HEK293 (cell line): ENCODE measurements at regions not wholly inside any gene's neighbourhood (a gene's known extent, or its start where the extent isn't known, plus 50 kb on each side); places are given as distances from the start of the nearest gene placed in this dataset.
A peak's percentile ranks its signal among the peaks of the same experiment; 100 is the strongest.

Experiments
- CTCF ChIA-PET: fragments of 350-600 bp; formaldehyde crosslinking; extraction: SDS; loops from one replicate; lab custom pipeline; 2021; ENCODE audit warnings: antibody characterized with exemption; lab: Yijun Ruan, JAX
- POLR2A ChIA-PET: fragments of 300-600 bp; formaldehyde crosslinking; extraction: SDS; loops from one replicate; lab custom pipeline; 2020; ENCODE audit warnings: antibody characterized with exemption, inconsistent platforms; lab: Yijun Ruan, JAX
- H3K27ac ChIP-seq: fragments of 200-500 bp; sonication (Bioruptor generic); 2 replicates; pipeline ENCODE4 v1.5.1; 2014; ENCODE audit warnings: low read depth, low read length, control low read depth, inconsistent platforms; ENCODE audit errors: extremely low read depth
- H3K36me3 ChIP-seq, 2 experiments: fragments of 200-500 bp in 1 of 2; sonication (Bioruptor generic) in 1 of 2; 1 replicate in 1 of 2; 2 replicates in 1 of 2; pipeline ENCODE4 v1.5.1; 2014 to 2017; ENCODE audit warnings: inconsistent platforms in 2 of 2, low read length in 2 of 2; ENCODE audit not compliant: control insufficient read depth in 2 of 2, insufficient read depth in 1 of 2
- H3K4me1 ChIP-seq: fragments of 200-500 bp; sonication (Bioruptor generic); 2 replicates; pipeline ENCODE4 v1.5.1; 2014; ENCODE audit warnings: mild to moderate bottlenecking, low read length, inconsistent platforms; ENCODE audit not compliant: control insufficient read depth, insufficient read depth
- H3K4me3 ChIP-seq: 2 replicates; pipeline ENCODE4 v1.5.1; 2011; ENCODE audit warnings: low read depth, mild to moderate bottlenecking, control low read depth, low read length, moderate library complexity
- H3K9me3 ChIP-seq: fragments of 200-500 bp; sonication (Bioruptor generic); 2 replicates; pipeline ENCODE4 v1.5.1; 2014; ENCODE audit warnings: low read depth, low read length, inconsistent platforms; ENCODE audit not compliant: control insufficient read depth, insufficient read depth
- BCL11B ChIP-seq: fragments of 450-650 bp; formaldehyde crosslinking; IDR thresholded peaks from 2 replicates; pipeline ENCODE4 v1.5.1; 2016; ENCODE audit warnings: low read depth, missing biosample characterization, missing genetic modification characterization
- EGR2 ChIP-seq: fragments of 450-650 bp; formaldehyde crosslinking; IDR thresholded peaks from 2 replicates; pipeline ENCODE4 v1.5.1; 2016; ENCODE audit warnings: low read depth, missing biosample characterization, missing genetic modification characterization
- GLI4 ChIP-seq: fragments of 450-650 bp; formaldehyde crosslinking; IDR thresholded peaks from 2 replicates; pipeline ENCODE4 v1.5.1; 2016; ENCODE audit warnings: missing biosample characterization, missing genetic modification characterization
- HOXA7 ChIP-seq: sonication (generic); formaldehyde crosslinking; IDR thresholded peaks from 2 replicates; pipeline ENCODE4 v1.8.1; 2022; ENCODE audit warnings: missing genetic modification reagents, borderline replicate concordance
- KLF16 ChIP-seq: fragments of 450-650 bp; formaldehyde crosslinking; IDR thresholded peaks from 2 replicates; pipeline ENCODE4 v1.5.1; 2017; ENCODE audit warnings: missing biosample characterization, missing genetic modification characterization
- KLF8 ChIP-seq: fragments of 450-650 bp; formaldehyde crosslinking; IDR thresholded peaks from 2 replicates; pipeline ENCODE4 v1.5.1; 2016; ENCODE audit warnings: missing biosample characterization, missing genetic modification characterization
- PRDM1 ChIP-seq: fragments of 450-650 bp; formaldehyde crosslinking; IDR thresholded peaks from 2 replicates; pipeline ENCODE4; 2016; ENCODE audit warnings: missing biosample characterization, missing genetic modification characterization
- ZFHX2 ChIP-seq: fragments of 450-650 bp; formaldehyde crosslinking; conservative IDR thresholded peaks from 2 replicates; pipeline ENCODE4 v1.5.1; 2016; ENCODE audit warnings: missing biosample characterization, missing genetic modification characterization
- ZIC2 ChIP-seq: fragments of 450-650 bp; formaldehyde crosslinking; IDR thresholded peaks from 2 replicates; pipeline ENCODE4 v1.5.1; 2016; ENCODE audit warnings: missing biosample characterization, missing genetic modification characterization
- ZNF112 ChIP-seq: fragments of 450-650 bp; formaldehyde crosslinking; IDR thresholded peaks from 2 replicates; pipeline ENCODE4 v1.5.0; 2017; ENCODE audit warnings: missing biosample characterization, missing genetic modification characterization
- ZNF138 ChIP-seq: fragments of 450-650 bp; formaldehyde crosslinking; IDR thresholded peaks from 2 replicates; pipeline ENCODE4 v1.5.1; 2016; ENCODE audit warnings: missing biosample characterization, missing genetic modification characterization, borderline replicate concordance
- ZNF146 ChIP-seq: fragments of 450-650 bp; formaldehyde crosslinking; IDR thresholded peaks from 2 replicates; pipeline ENCODE4 v1.5.1; 2016; ENCODE audit warnings: missing biosample characterization, missing genetic modification characterization
- ZNF169 ChIP-seq: fragments of 450-650 bp; formaldehyde crosslinking; IDR thresholded peaks from 2 replicates; pipeline ENCODE4 v1.5.1; 2016; ENCODE audit warnings: missing biosample characterization, missing genetic modification characterization
- ZNF433 ChIP-seq: fragments of 450-650 bp; formaldehyde crosslinking; IDR thresholded peaks from 2 replicates; pipeline ENCODE4 v1.5.1; 2016; ENCODE audit warnings: missing biosample characterization, missing genetic modification characterization, low read depth
- ZNF529 ChIP-seq: fragments of 450-650 bp; formaldehyde crosslinking; IDR thresholded peaks from 2 replicates; pipeline ENCODE4 v1.5.1; 2017; ENCODE audit warnings: missing genetic modification characterization, missing biosample characterization; ENCODE audit not compliant: insufficient replicate concordance
- ZNF549 ChIP-seq: fragments of 450-650 bp; IDR thresholded peaks from 2 replicates; pipeline ENCODE4 v1.5.1; 2018; ENCODE audit warnings: missing biosample characterization, missing genetic modification characterization, mild to moderate bottlenecking, inconsistent platforms, moderate library complexity
- ZNF626 ChIP-seq: fragments of 450-650 bp; sonication (Bioruptor Pico); formaldehyde crosslinking; IDR thresholded peaks from 2 replicates; pipeline ENCODE4 v1.5.1; 2018; ENCODE audit warnings: missing biosample characterization, missing genetic modification characterization, inconsistent platforms
- ZNF629 ChIP-seq: fragments of 450-650 bp; formaldehyde crosslinking; IDR thresholded peaks from 2 replicates; pipeline ENCODE4 v1.5.1; 2017; ENCODE audit warnings: missing biosample characterization, missing genetic modification characterization
- ZNF664 ChIP-seq: fragments of 450-650 bp; formaldehyde crosslinking; IDR thresholded peaks from 2 replicates; pipeline ENCODE4 v1.5.1; 2016; ENCODE audit warnings: missing biosample characterization, missing genetic modification characterization
- TF ChIP-seq, protein P1 (sequence below): fragments of 450-650 bp; formaldehyde crosslinking; IDR thresholded peaks from 2 replicates; pipeline ENCODE4 v1.5.1; 2016; ENCODE audit warnings: missing biosample characterization, missing genetic modification characterization
- TF ChIP-seq, protein P2 (sequence below): fragments of 450-650 bp; formaldehyde crosslinking; IDR thresholded peaks from 2 replicates; pipeline ENCODE4 v1.5.1; 2016; ENCODE audit warnings: missing biosample characterization, missing genetic modification characterization
- TF ChIP-seq, protein P3 (sequence below): fragments of 450-650 bp; formaldehyde crosslinking; IDR thresholded peaks from 2 replicates; pipeline ENCODE4 v1.5.1; 2016; ENCODE audit warnings: missing biosample characterization, missing genetic modification characterization

DNA sequence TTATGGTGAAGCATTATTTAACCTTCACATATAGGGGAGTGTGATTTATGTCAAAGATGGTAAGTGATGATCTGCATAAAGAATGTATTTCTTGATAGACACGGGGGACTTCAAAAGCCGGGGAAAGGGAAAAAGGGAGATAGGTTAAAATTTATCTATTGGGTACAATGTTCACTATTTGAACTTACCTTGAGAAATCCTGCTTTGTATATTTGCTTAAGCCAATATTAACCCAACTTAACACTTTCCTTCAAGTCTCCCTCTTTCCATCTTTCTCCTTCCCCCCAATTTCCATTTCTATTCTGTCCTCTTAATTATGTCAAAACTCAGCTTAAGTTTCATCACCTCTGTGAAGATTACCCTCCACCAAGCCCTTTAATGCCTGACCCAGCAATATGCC, 149.0 kb upstream of the ANK2 start (continued):
- no peak for TF ChIP-seq BCL11B (tag by site-specific recombination)
- TF ChIP-seq KLF16 (tag by site-specific recombination) = no peak
- TF ChIP-seq ZNF664 (tag by site-specific recombination) = no peak
- TF ChIP-seq PRDM1 (tag by site-specific recombination) = no peak
- no peak for TF ChIP-seq ZNF629 (tag by site-specific recombination)
- no peak for TF ChIP-seq HOXA7 (CRISPR knock-in tag)
- TF ChIP-seq, protein P1, sequence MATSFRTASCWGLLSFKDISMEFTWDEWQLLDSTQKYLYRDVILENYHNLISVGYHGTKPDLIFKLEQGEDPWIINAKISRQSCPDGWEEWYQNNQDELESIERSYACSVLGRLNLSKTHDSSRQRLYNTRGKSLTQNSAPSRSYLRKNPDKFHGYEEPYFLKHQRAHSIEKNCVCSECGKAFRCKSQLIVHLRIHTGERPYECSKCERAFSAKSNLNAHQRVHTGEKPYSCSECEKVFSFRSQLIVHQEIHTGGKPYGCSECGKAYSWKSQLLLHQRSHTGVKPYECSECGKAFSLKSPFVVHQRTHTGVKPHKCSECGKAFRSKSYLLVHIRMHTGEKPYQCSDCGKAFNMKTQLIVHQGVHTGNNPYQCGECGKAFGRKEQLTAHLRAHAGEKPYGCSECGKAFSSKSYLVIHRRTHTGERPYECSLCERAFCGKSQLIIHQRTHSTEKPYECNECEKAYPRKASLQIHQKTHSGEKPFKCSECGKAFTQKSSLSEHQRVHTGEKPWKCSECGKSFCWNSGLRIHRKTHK (tag by site-specific recombination) = no peak
- no peak for TF ChIP-seq ZNF146 (tag by site-specific recombination)
- TF ChIP-seq GLI4 (tag by site-specific recombination) = no peak

- no peak overlapping the region for H3K27ac ChIP-seq
- ChIA-PET CTCF (interaction anchor here (0.6 kb wide), 1 partner anchor 12 kb away, joined by 3 read pairs; no protein-coding TSS in a partner anchor), POLR2A (no interaction called here)
- H3K4me1 ChIP-seq = no peaks in the 10 kb centered on the region
- H3K36me3 ChIP-seq = no peaks in the 10 kb centered on the region
- TF ChIP-seq ZNF626 (tag by site-specific recombination) (no peak), ZNF433 (no peak), KLF8 (no peak)
- no peak overlapping the region for H3K4me3 ChIP-seq
- no peaks in the 10 kb centered on the region for H3K9me3 ChIP-seq
These were observed 147.5 kb upstream of the ANK2 start for GRCh38 chr4:112901962-112902411.

DNA sequence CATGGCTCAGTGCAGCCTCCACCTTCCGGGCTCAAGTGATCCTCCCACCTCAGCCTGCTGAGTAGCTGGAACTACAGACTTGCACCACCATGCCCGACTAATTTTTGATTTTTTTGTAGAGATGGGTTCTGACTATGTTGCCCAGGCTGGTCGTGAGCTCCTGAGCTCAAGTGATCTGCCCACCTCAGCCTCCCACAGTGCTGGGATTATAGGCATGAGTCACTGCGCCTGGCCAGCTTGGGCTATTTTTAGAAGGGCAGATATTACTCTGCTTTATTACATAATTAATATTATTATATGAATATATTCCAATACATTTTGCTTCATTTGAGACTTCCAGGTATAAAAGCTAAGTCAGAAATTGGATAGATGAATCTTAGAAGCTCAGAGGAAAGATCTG, 143.7 kb upstream of the ANK2 start:
- H3K4me1 ChIP-seq = no peaks in the 10 kb centered on the region
- no peaks in the 10 kb centered on the region for H3K9me3 ChIP-seq
- H3K27ac ChIP-seq = no peak overlapping the region
- ChIA-PET POLR2A (no interaction called here), CTCF (interaction anchor here (0.5 to 1.2 kb wide), 2 partner anchors 9 to 302 kb away, joined by 4 to 5 read pairs; no protein-coding TSS in a partner anchor)
- no peak for TF ChIP-seq ZNF138 (tag by site-specific recombination)
- TF ChIP-seq EGR2 (tag by site-specific recombination) = peak; percentile 17; the same call in 1 of the 2 replicates
- no peak for TF ChIP-seq ZNF529 (tag by site-specific recombination)
- TF ChIP-seq, protein P2, sequence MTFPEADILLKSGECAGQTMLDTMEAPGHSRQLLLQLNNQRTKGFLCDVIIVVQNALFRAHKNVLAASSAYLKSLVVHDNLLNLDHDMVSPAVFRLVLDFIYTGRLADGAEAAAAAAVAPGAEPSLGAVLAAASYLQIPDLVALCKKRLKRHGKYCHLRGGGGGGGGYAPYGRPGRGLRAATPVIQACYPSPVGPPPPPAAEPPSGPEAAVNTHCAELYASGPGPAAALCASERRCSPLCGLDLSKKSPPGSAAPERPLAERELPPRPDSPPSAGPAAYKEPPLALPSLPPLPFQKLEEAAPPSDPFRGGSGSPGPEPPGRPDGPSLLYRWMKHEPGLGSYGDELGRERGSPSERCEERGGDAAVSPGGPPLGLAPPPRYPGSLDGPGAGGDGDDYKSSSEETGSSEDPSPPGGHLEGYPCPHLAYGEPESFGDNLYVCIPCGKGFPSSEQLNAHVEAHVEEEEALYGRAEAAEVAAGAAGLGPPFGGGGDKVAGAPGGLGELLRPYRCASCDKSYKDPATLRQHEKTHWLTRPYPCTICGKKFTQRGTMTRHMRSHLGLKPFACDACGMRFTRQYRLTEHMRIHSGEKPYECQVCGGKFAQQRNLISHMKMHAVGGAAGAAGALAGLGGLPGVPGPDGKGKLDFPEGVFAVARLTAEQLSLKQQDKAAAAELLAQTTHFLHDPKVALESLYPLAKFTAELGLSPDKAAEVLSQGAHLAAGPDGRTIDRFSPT (tag by site-specific recombination) = 0 out of 2 replicates have a peak, but pooled peaks have one; percentile 15
- peak; percentile 74 for TF ChIP-seq ZFHX2
- H3K36me3 ChIP-seq = no peaks in the 10 kb centered on the region
- no peak overlapping the region for H3K4me3 ChIP-seq

DNA sequence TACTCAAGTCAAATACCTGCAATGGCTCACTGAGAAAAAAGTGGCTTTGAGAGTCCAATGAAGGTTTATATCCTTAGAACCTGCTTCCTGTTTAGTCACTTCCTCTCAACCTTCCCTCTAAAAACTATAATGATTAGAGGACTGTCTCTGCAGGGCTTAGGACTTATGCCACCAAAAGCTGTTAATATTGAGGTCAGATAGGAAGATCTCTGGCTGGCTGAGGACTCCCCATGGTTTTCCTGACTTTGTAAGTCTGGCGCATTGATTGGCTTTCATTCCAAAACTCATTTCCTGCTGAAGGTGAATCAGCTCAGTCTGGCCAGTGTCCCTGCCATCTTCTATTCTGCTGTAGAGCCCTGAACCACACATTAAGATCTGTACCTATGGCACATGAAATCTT, 140.9 kb upstream of the ANK2 start:
- Histone ChIP-seq H3K4me3 (no peak overlapping the region), H3K27ac (no peak overlapping the region), H3K9me3 (no peaks in the 10 kb centered on the region), H3K36me3 (no peaks in the 10 kb centered on the region), H3K4me1 (no peaks in the 10 kb centered on the region)
- POLR2A ChIA-PET = no interaction called here
- CTCF ChIA-PET = no interaction called here
- TF ChIP-seq ZIC2 (tag by site-specific recombination) (no peak), ZNF169 (tag by site-specific recombination) (no peak), ZNF549 (tag by site-specific recombination) (no peak), ZNF112 (no peak)
- TF ChIP-seq, protein P3, sequence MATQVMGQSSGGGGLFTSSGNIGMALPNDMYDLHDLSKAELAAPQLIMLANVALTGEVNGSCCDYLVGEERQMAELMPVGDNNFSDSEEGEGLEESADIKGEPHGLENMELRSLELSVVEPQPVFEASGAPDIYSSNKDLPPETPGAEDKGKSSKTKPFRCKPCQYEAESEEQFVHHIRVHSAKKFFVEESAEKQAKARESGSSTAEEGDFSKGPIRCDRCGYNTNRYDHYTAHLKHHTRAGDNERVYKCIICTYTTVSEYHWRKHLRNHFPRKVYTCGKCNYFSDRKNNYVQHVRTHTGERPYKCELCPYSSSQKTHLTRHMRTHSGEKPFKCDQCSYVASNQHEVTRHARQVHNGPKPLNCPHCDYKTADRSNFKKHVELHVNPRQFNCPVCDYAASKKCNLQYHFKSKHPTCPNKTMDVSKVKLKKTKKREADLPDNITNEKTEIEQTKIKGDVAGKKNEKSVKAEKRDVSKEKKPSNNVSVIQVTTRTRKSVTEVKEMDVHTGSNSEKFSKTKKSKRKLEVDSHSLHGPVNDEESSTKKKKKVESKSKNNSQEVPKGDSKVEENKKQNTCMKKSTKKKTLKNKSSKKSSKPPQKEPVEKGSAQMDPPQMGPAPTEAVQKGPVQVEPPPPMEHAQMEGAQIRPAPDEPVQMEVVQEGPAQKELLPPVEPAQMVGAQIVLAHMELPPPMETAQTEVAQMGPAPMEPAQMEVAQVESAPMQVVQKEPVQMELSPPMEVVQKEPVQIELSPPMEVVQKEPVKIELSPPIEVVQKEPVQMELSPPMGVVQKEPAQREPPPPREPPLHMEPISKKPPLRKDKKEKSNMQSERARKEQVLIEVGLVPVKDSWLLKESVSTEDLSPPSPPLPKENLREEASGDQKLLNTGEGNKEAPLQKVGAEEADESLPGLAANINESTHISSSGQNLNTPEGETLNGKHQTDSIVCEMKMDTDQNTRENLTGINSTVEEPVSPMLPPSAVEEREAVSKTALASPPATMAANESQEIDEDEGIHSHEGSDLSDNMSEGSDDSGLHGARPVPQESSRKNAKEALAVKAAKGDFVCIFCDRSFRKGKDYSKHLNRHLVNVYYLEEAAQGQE = no peak
